ENCODE measurements at regions not wholly inside any gene's neighbourhood (a gene's known extent, or its start where the extent isn't known, plus 50 kb on each side); places are given as distances from the start of the nearest gene placed in this dataset.

DNA sequence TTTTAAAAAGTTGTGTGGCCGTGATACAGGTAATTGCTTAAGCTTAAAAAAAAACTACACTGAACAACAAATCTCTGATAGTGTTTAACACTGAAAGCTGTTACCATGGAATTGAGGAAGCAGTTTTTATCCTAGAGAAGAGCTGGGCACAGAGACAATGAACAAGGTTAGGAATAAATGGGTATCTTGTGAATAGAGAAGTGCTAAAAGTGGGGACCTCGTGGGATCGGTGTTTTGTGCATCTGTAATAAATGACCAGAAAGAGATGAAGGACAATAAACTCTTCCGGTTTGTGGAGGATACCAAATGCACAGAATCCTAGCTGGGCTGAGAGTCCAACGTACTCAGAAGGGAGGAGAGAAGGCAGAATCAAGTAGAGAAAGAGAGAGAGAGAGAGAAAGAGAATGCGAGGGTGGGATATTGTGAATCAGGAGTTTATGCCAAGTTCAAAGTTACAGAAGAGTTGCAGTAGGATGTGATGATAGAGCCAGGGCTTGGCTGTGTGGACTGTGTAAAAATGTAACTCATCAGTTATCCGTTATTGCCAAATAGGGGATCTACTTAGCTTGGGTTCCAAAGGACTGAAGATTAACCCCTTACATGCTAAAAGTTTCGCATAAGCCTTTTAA lies 148.9 kb downstream of the IL20RB start:
- intact Hi-C loops (cut with micrococcal nuclease; ENCODE audit: unreplicated experiment) = no loop called here
- no peaks in the 10 kb centered on the region for H4K20me1 ChIP-seq (ENCODE audit: insufficient read depth, low read length)
- no peaks in the 10 kb centered on the region for H3K4me1 ChIP-seq (ENCODE audit: insufficient read depth, low read length)
- CTCF ChIA-PET (ENCODE audit: low intra/inter-chr PET ratio, low total read pairs) = interaction anchor here (2.0 kb wide), 1 partner anchor 840 kb away, joined by 9 read pairs; no protein-coding TSS in a partner anchor
- ATAC-seq = no peak
- H2AFZ ChIP-seq (ENCODE audit: low read length) = no peak overlapping the region
- no peak overlapping the region for H3K4me2 ChIP-seq (ENCODE audit: low read depth, low read length)
- FAIRE-seq = no peak
- H3K79me2 ChIP-seq (ENCODE audit: insufficient read depth, low read length) = no peaks in the 10 kb centered on the region
- WGBS (ENCODE audit: low lambda C conversion rate) = 1% methylated on average over 8 of the region's 8 CpGs
- in situ Hi-C loops (cut with HindIII; ENCODE audit: extremely low pct_ligation_motif_present, low pct_unique_long_range_greater_than_20kb) = loop anchor here (10.0 kb wide), 3 partner anchors 588 to 868 kb away; no protein-coding TSS in a partner anchor
- H3K27ac ChIP-seq (ENCODE audit: extremely low read length, insufficient read depth, low read length) = no peak overlapping the region
- H3K9me3 ChIP-seq (ENCODE audit: low read length) = no peaks in the 10 kb centered on the region
- DNase-seq (ENCODE audit: low spot score) = no peak
- H3K9ac ChIP-seq (ENCODE audit: insufficient read depth, low read depth, low read length) = no peak overlapping the region
- no peak overlapping the region for H3K4me3 ChIP-seq (replicated peaks in 1 of 3; ENCODE audit: insufficient read depth in 1 of 3, low read depth in 2 of 3, low read length in 3 of 3)
- POLR2A ChIA-PET = no interaction called here
- no peaks in the 10 kb centered on the region for H3K27me3 ChIP-seq (ENCODE audit: control insufficient read depth in 1 of 2, insufficient read depth in 2 of 2, low read length in 2 of 2)
- TF ChIP-seq ZNF343 (CRISPR knock-in tag; IDR thresholded peaks at IDR 0.05) (no peak), FOSL1 (CRISPR knock-in tag; IDR thresholded peaks at IDR 0.05; ENCODE audit: borderline replicate concordance) (no peak), STAT5B (CRISPR knock-in tag; IDR thresholded peaks at IDR 0.05) (no peak), ZSCAN25 (CRISPR knock-in tag; IDR thresholded peaks at IDR 0.05) (no peak)
- H3K36me3 ChIP-seq (replicated peaks in 1 of 2; ENCODE audit: control insufficient read depth in 1 of 2, insufficient read depth in 2 of 2, low read length in 2 of 2) = no peaks in the 10 kb centered on the region
- no TSS peak for BruUV-seq (replicated peaks)

- POLR2A ChIA-PET = no interaction called here
- in situ Hi-C loops (cut with HindIII; ENCODE audit: extremely low pct_ligation_motif_present, low pct_unique_long_range_greater_than_20kb) = loop anchor here (10.0 kb wide), 3 partner anchors 586 to 866 kb away; no protein-coding TSS in a partner anchor
- TF ChIP-seq ZNF704 (CRISPR knock-in tag; IDR thresholded peaks at IDR 0.05; ENCODE audit: borderline replicate concordance) (no peak), ZNF253 (CRISPR knock-in tag; IDR thresholded peaks at IDR 0.05; ENCODE audit: borderline replicate concordance) (no peak), ZNF205 (CRISPR knock-in tag; IDR thresholded peaks at IDR 0.05) (no peak), HIC2 (CRISPR knock-in tag; IDR thresholded peaks at IDR 0.05; ENCODE audit: low read depth) (no peak), ZNF121 (CRISPR knock-in tag; IDR thresholded peaks at IDR 0.05) (no peak), TP53 (CRISPR knock-in tag; conservative IDR thresholded peaks at IDR 0.05) (no peak), KAT7 (CRISPR knock-in tag; IDR thresholded peaks at IDR 0.05; ENCODE audit: borderline replicate concordance) (no peak), SMARCC2 (IDR thresholded peaks at IDR 0.05) (no peak), CENPX (CRISPR knock-in tag; IDR thresholded peaks at IDR 0.05) (no peak)
- TF ChIP-seq, protein P1, sequence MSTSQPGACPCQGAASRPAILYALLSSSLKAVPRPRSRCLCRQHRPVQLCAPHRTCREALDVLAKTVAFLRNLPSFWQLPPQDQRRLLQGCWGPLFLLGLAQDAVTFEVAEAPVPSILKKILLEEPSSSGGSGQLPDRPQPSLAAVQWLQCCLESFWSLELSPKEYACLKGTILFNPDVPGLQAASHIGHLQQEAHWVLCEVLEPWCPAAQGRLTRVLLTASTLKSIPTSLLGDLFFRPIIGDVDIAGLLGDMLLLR (CRISPR knock-in tag; IDR thresholded peaks at IDR 0.05) = no peak
- TF ChIP-seq, protein P2, sequence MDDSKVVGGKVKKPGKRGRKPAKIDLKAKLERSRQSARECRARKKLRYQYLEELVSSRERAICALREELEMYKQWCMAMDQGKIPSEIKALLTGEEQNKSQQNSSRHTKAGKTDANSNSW (CRISPR knock-in tag; IDR thresholded peaks at IDR 0.05; ENCODE audit: borderline replicate concordance) = no peak
Measured at GRCh38 chr3:137108699-137109440, 151.1 kb downstream of the IL20RB start.

More at GRCh38 chr3:137108699-137109440, 151.1 kb downstream of the IL20RB start:
- no peak overlapping the region for H3K27ac ChIP-seq (ENCODE audit: extremely low read length, insufficient read depth, low read length)
- no peak overlapping the region for H3K4me2 ChIP-seq (ENCODE audit: low read depth, low read length)
- H3K27me3 ChIP-seq (ENCODE audit: control insufficient read depth in 1 of 2, insufficient read depth in 2 of 2, low read length in 2 of 2) = no peaks in the 10 kb centered on the region
- no peaks in the 10 kb centered on the region for H3K79me2 ChIP-seq (ENCODE audit: insufficient read depth, low read length)
- FAIRE-seq = no peak
- H3K9me3 ChIP-seq (ENCODE audit: low read length) = no peaks in the 10 kb centered on the region
- no peaks in the 10 kb centered on the region for H3K36me3 ChIP-seq (replicated peaks in 1 of 2; ENCODE audit: control insufficient read depth in 1 of 2, insufficient read depth in 2 of 2, low read length in 2 of 2)
- BruUV-seq (replicated peaks) = no TSS peak
- H3K4me3 ChIP-seq (replicated peaks in 1 of 3; ENCODE audit: insufficient read depth in 1 of 3, low read depth in 2 of 3, low read length in 3 of 3) = no peak overlapping the region
- DNase-seq (ENCODE audit: low spot score) = no peak
- H3K4me1 ChIP-seq (ENCODE audit: insufficient read depth, low read length) = no peaks in the 10 kb centered on the region
- WGBS (ENCODE audit: low lambda C conversion rate) = under 1% methylated on average over 8 of the region's 8 CpGs
- ATAC-seq = no peak
- H3K9ac ChIP-seq (ENCODE audit: insufficient read depth, low read depth, low read length) = no peak overlapping the region
- CTCF ChIA-PET (ENCODE audit: low intra/inter-chr PET ratio, low total read pairs) = no interaction called here
- no peak overlapping the region for H2AFZ ChIP-seq (ENCODE audit: low read length)
- intact Hi-C loops (cut with micrococcal nuclease; ENCODE audit: unreplicated experiment) = no loop called here
- H4K20me1 ChIP-seq (ENCODE audit: insufficient read depth, low read length) = no peaks in the 10 kb centered on the region

Measured in HepG2 (cell line).